B cell (primary cell): ENCODE measurements at regions not wholly inside any gene's neighbourhood (a gene's known extent, or its start where the extent isn't known, plus 50 kb on each side); places are given as distances from the start of the nearest gene placed in this dataset.

Source experiments
- ATAC-seq: fragments of 200-7000 bp; cut with Tn5 transposase; one replicate; pipeline ENCODE4 v1.10.0; 2021; ENCODE audit warnings: low read depth, mild to moderate bottlenecking, moderate number of reproducible peaks, moderate library complexity
- CTCF ChIA-PET: fragments of 350-600 bp; sonication (Branson Sonifier 250); formaldehyde crosslinking; loops from one replicate; lab custom pipeline; 2021; ENCODE audit warnings: antibody characterized with exemption, inconsistent platforms; lab: Charles Lee
- POLR2A ChIA-PET: fragments of 350-600 bp; sonication (Branson Sonifier 250); formaldehyde crosslinking; loops from one replicate; lab custom pipeline; 2021; ENCODE audit warnings: antibody characterized with exemption; lab: Charles Lee
- DNase-seq: peaks from one replicate; pipeline ENCODE4 v3.0.0; 2013
- H2AFZ ChIP-seq: 2 replicates; pipeline ENCODE4 v1.6.1; 2012; ENCODE audit warnings: mild to moderate bottlenecking, low read depth, low read length; ENCODE audit not compliant: insufficient read depth, poor library complexity, severe bottlenecking
- H3K27ac ChIP-seq, 2 donors: 1 replicate in 1 of 2; 2 replicates in 1 of 2; pipeline ENCODE4 v1.5.1; 2012 to 2013; ENCODE audit warnings: low read length in 2 of 2, mild to moderate bottlenecking in 2 of 2, moderate library complexity in 1 of 2
- H3K27me3 ChIP-seq, 4 experiments: fragments of 200-600 bp in 1 of 4; sonication (generic) in 1 of 4; replicated peaks in 1 of 4; 1 replicate in 2 of 4; 2 replicates in 2 of 4; pipeline versions ENCODE4 v1.6.1 to v1.7.0; 2013 to 2016; ENCODE audit warnings: low read length in 3 of 4, mild to moderate bottlenecking in 2 of 4, mixed read lengths in 1 of 4, moderate library complexity in 1 of 4; ENCODE audit not compliant: insufficient read depth in 4 of 4, control insufficient read depth in 3 of 4; ENCODE audit errors: control extremely low read depth in 1 of 4
- H3K36me3 ChIP-seq, 2 experiments: replicated peaks in 1 of 2; 1 replicate in 1 of 2; 2 replicates in 1 of 2; pipeline versions ENCODE4 v1.6.1 to v1.7.1; 2013; ENCODE audit warnings: low read length in 1 of 2; ENCODE audit not compliant: insufficient read depth in 2 of 2, control insufficient read depth in 1 of 2; ENCODE audit errors: control extremely low read depth in 1 of 2, extremely low read depth in 1 of 2
- H3K4me1 ChIP-seq, 2 donors: fragments of 200-600 bp in 1 of 2; sonication (generic) in 1 of 2; 1 replicate in 1 of 2; 2 replicates in 1 of 2; pipeline versions ENCODE4 v1.5.1 to v1.6.1; 2013 to 2017; ENCODE audit warnings: low read length in 2 of 2; ENCODE audit not compliant: control insufficient read depth in 2 of 2, insufficient read depth in 2 of 2
- H3K4me2 ChIP-seq: replicated peaks from 2 replicates; pipeline ENCODE3; 2012; ENCODE audit warnings: mild to moderate bottlenecking, low read depth, low read length; ENCODE audit not compliant: poor library complexity, severe bottlenecking
- H3K4me3 ChIP-seq, 5 experiments: fragments of 200-600 bp in 1 of 5; sonication (generic) in 1 of 5; 1 replicate in 3 of 5; 2 replicates in 2 of 5; pipeline versions ENCODE4 v1.5.1 to v1.7.0; 2011 to 2016; ENCODE audit warnings: low read length in 4 of 5, mild to moderate bottlenecking in 4 of 5, low read depth in 2 of 5, control low read depth in 1 of 5, moderate library complexity in 1 of 5; ENCODE audit not compliant: insufficient read depth in 1 of 5; ENCODE audit errors: control extremely low read depth in 1 of 5, extremely low read depth in 1 of 5
- H3K79me2 ChIP-seq: fragments of 200-600 bp; sonication (generic); one replicate; pipeline ENCODE4 v1.6.0; 2016; ENCODE audit warnings: low read length; ENCODE audit not compliant: control insufficient read depth, insufficient read depth
- H3K9ac ChIP-seq: fragments of 200-600 bp; sonication (generic); 2 replicates; pipeline ENCODE4 v1.6.1; 2017; ENCODE audit warnings: mild to moderate bottlenecking, low read length, moderate library complexity
- H3K9me3 ChIP-seq, 3 donors: one replicate each; pipeline versions ENCODE4 v1.6.1 to v1.7.1; 2013; ENCODE audit warnings: low read length in 2 of 3; ENCODE audit not compliant: control insufficient read depth in 2 of 3, insufficient read depth in 1 of 3; ENCODE audit errors: control extremely low read depth in 1 of 3
- H4K20me1 ChIP-seq: 2 replicates; pipeline ENCODE4 v1.6.0; 2012; ENCODE audit warnings: mild to moderate bottlenecking, low read length; ENCODE audit not compliant: insufficient read depth, control insufficient read depth, poor library complexity, severe bottlenecking
- H3K27ac Mint-ChIP-seq: one replicate; pipeline ENCODE4 v1.8.0; 2021; ENCODE audit warnings: mixed read lengths
- H3K27me3 Mint-ChIP-seq: one replicate; pipeline ENCODE4 v1.8.0; 2021; ENCODE audit warnings: mixed read lengths
- H3K4me1 Mint-ChIP-seq: one replicate; pipeline ENCODE4 v1.8.0; 2021; ENCODE audit warnings: mixed read lengths
- H3K4me3 Mint-ChIP-seq: one replicate; pipeline ENCODE4 v1.8.0; 2021; ENCODE audit warnings: mixed read lengths
- H3K9me3 Mint-ChIP-seq: one replicate; pipeline ENCODE4 v1.8.0; 2022; ENCODE audit warnings: mixed read lengths; ENCODE audit not compliant: insufficient read depth
- EZH2 ChIP-seq: IDR thresholded peaks from 2 replicates; pipeline ENCODE4 v1.6.1; 2012; ENCODE audit warnings: borderline replicate concordance, low read depth, mild to moderate bottlenecking, moderate library complexity, low read length; ENCODE audit not compliant: insufficient read depth, poor library complexity, severe bottlenecking
- WGBS: methylation state at CpG from one replicate; pipeline ENCODE4 v1.1.5; 2013; ENCODE audit warnings: missing lambda C conversion rate; ENCODE audit not compliant: insufficient coverage; 5-methylcytosine and 5-hydroxymethylcytosine counted together
- intact Hi-C: fragments of 100-400 bp; cut with micrococcal nuclease; formaldehyde crosslinking; loops from one replicate; pipeline ENCODE4 v1.10.0; 2022
- TF ChIP-seq, protein P1 (sequence below): fragments of 200-600 bp; IDR thresholded peaks from one replicate; pipeline ENCODE4 v1.8.0; 2022; ENCODE audit warnings: antibody characterized with exemption, mild to moderate bottlenecking

DNA sequence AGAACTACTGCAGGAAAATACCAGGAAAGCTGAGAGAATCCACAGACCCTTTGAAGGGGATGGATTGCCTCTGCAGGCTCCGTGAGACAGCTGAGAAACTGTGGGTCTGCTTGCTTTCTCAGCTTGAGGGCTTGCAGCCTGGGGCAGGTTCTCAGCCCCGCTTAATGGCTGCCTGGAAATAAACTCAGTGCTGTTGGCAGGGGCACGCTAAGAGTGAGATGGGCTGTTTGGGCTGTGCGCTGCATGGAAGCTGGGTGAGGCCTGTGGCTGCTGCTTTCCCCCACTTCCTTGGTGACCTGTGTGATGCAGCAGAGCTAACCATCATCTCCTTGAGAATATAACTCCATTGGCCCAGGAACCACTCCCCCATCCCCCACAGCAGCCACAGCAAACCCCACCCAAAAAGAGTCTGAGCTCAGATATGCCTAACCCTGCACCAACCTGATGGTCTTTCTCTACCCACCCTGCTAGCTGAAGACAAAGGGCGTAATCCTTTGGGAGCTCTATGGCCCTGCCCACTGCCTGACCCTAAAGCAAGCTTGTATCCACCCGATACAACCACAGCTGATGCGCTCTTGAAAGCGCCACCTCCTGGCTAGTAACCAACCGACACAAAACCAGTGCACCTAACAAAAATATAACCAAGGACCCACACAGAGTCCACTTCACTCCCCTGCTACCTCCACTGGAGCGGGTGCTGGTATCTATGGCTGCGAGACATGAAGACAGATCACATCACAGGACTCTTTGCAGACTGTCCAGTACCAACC lies 800.6 kb upstream of the MAP3K7 start:
- no peaks in the 10 kb centered on the region for H3K4me1 Mint-ChIP-seq
- ATAC-seq = no peak
- H3K27ac Mint-ChIP-seq = no peak overlapping the region
- Histone ChIP-seq H3K27ac (no peak overlapping the region), H4K20me1 (no peaks in the 10 kb centered on the region), H3K27me3 (no peaks in the 10 kb centered on the region), H3K9me3 (peaks cover 0 to 10% (median 0%) of the 10 kb centered on the region in 3 donors), H3K4me2 (no peak overlapping the region), H3K9ac (no peak overlapping the region), H3K4me3 (no peak overlapping the region), H2AFZ (no peak overlapping the region), H3K36me3 (no peaks in the 10 kb centered on the region), H3K79me2 (no peaks in the 10 kb centered on the region), H3K4me1 (no peaks in the 10 kb centered on the region)
- no peak for DNase-seq
- 95% methylated on average over 10 of the region's 11 CpGs for WGBS
- TF ChIP-seq, protein P1, sequence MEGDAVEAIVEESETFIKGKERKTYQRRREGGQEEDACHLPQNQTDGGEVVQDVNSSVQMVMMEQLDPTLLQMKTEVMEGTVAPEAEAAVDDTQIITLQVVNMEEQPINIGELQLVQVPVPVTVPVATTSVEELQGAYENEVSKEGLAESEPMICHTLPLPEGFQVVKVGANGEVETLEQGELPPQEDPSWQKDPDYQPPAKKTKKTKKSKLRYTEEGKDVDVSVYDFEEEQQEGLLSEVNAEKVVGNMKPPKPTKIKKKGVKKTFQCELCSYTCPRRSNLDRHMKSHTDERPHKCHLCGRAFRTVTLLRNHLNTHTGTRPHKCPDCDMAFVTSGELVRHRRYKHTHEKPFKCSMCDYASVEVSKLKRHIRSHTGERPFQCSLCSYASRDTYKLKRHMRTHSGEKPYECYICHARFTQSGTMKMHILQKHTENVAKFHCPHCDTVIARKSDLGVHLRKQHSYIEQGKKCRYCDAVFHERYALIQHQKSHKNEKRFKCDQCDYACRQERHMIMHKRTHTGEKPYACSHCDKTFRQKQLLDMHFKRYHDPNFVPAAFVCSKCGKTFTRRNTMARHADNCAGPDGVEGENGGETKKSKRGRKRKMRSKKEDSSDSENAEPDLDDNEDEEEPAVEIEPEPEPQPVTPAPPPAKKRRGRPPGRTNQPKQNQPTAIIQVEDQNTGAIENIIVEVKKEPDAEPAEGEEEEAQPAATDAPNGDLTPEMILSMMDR = no peak
- no peak for TF ChIP-seq EZH2
- CTCF ChIA-PET = no interaction called here
- H3K27me3 Mint-ChIP-seq = no peaks in the 10 kb centered on the region
- peaks cover 6% of the 10 kb centered on the region for H3K9me3 Mint-ChIP-seq
- POLR2A ChIA-PET = no interaction called here
- intact Hi-C loops = no loop called here
- H3K4me3 Mint-ChIP-seq = no peak overlapping the region

DNA sequence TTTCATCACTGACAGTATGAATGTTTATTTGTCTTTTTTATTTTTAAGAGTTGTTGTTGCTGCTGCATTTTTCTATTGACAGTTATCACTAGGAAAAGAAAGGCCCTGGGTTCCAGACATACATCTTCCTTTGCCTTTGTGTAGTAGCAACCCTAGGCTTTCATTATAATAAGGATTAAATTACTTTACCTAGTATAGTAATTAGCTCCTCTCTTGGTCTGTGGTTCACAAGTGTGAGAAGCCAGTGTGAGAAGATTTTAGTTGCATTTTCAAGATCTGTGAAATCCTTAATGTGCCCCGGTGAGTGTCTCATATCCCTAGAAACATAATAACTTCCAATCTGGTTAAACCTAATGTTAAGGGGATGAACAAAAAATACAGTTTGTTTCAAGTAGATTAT lies 799.3 kb upstream of the MAP3K7 start:
- Histone ChIP-seq H3K4me2 (no peak overlapping the region), H3K27me3 (no peaks in the 10 kb centered on the region), H3K27ac (no peak overlapping the region), H2AFZ (no peak overlapping the region), H3K36me3 (no peaks in the 10 kb centered on the region), H3K9ac (no peak overlapping the region), H3K4me1 (no peaks in the 10 kb centered on the region), H3K4me3 (no peak overlapping the region), H3K9me3 (peaks cover 0 to 10% (median 0%) of the 10 kb centered on the region in 3 donors), H3K79me2 (no peaks in the 10 kb centered on the region), H4K20me1 (no peaks in the 10 kb centered on the region)
- Mint-ChIP-seq H3K9me3 (peaks cover 6% of the 10 kb centered on the region), H3K27me3 (no peaks in the 10 kb centered on the region), H3K4me1 (no peaks in the 10 kb centered on the region), H3K27ac (no peak overlapping the region), H3K4me3 (no peak overlapping the region)
- DNase-seq = no peak
- CTCF ChIA-PET = interaction anchor here (0.6 kb wide), 1 partner anchor 61 kb away, joined by 3 read pairs; no protein-coding TSS in a partner anchor
- no CpG with 5 or more reads among the region's 1 CpG for WGBS
- no peak for ATAC-seq
- POLR2A ChIA-PET = no interaction called here
- intact Hi-C loops = no loop called here
- TF ChIP-seq, protein P1 = no peak
- no peak for TF ChIP-seq EZH2
